DOHH2 (cell line): ENCODE measurements at regions not wholly inside any gene's neighbourhood (a gene's known extent, or its start where the extent isn't known, plus 50 kb on each side); places are given as distances from the start of the nearest gene placed in this dataset.

Experiments
- CTCF ChIP-seq: fragments of 200-600 bp; sonication (generic); IDR thresholded peaks from one replicate; pipeline ENCODE4 v1.5.1; 2014; ENCODE audit warnings: antibody characterized with exemption, mild to moderate bottlenecking, low read depth, low read length; ENCODE audit not compliant: poor library complexity, severe bottlenecking
- EZH2phosphoT487 ChIP-seq: fragments of 200-600 bp; sonication (generic); IDR thresholded peaks from 2 replicates; pipeline ENCODE4 v1.6.1; 2017; ENCODE audit warnings: borderline replicate concordance, mild to moderate bottlenecking, antibody characterized with exemption, low read length, moderate library complexity, mixed read lengths

DNA sequence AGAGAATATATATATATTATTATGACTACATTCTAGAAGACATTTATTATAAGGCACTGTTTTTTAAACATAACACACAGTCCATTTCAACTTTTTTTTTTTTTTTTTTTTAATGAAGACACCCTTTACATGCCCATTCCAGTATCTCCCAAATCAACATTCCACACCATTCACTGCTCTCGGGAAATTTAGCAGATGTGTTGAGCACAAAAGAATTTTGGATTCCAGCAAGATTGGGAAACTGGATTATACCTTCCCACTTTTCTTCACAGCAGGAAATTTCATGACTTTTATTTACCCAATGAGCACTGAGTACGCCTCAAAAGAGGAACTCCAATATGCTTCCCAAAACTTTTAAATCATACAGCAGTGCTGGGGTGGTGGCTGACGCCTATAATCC, 333.6 kb upstream of the DAB2 start:
- TF ChIP-seq CTCF (no peak), EZH2phosphoT487 (no peak)
